Gastrocnemius medialis (tissue), 4 donors: ENCODE measurements at regions not wholly inside any gene's neighbourhood (a gene's known extent, or its start where the extent isn't known, plus 50 kb on each side); places are given as distances from the start of the nearest gene placed in this dataset.

Experiments
- ATAC-seq, 2 donors: fragments of 150-250 bp; one replicate each; pipeline ENCODE4 v1.9.1; 2016
- DNase-seq, 2 donors: peaks; one replicate each; pipeline ENCODE4 v3.0.0-alpha.2; 2019
- H3K27ac ChIP-seq, 4 donors: fragments of 200-600 bp; sonication (generic); 1 replicate in 1 of 4; 2 replicates in 3 of 4; pipeline ENCODE4 v1.5.1; 2016 to 2018; ENCODE audit warnings: mild to moderate bottlenecking in 2 of 4, moderate library complexity in 1 of 4
- H3K27me3 ChIP-seq, 3 donors: fragments of 200-600 bp; sonication (generic) in 2 of 3; 1 replicate in 1 of 3; 2 replicates in 2 of 3; pipeline versions ENCODE4 v1.5.1 to v1.6.0; 2016 to 2019; ENCODE audit warnings: mild to moderate bottlenecking in 1 of 3, moderate library complexity in 1 of 3
- H3K36me3 ChIP-seq, 2 donors: fragments of 200-600 bp; sonication (generic) in 1 of 2; one replicate each; pipeline ENCODE4 v1.5.1; 2017 to 2018
- H3K4me1 ChIP-seq, 2 donors: fragments of 200-600 bp; sonication (generic) in 1 of 2; one replicate each; pipeline ENCODE4 v1.5.1; 2016 to 2017; ENCODE audit warnings: mild to moderate bottlenecking in 2 of 2
- H3K4me3 ChIP-seq, 4 donors: fragments of 200-600 bp; sonication (generic) in 3 of 4; 1 replicate in 1 of 4; 2 replicates in 3 of 4; pipeline ENCODE4 v1.5.1; 2016 to 2019; ENCODE audit warnings: mild to moderate bottlenecking in 2 of 4
- H3K9me3 ChIP-seq, 3 donors: fragments of 200-600 bp; sonication (generic) in 2 of 3; 1 replicate in 1 of 3; 2 replicates in 2 of 3; pipeline ENCODE4 v1.5.1; 2016 to 2019
- CTCF ChIP-seq, 5 experiments: fragments of 450-650 bp in 3 of 5; fragments of 200-600 bp in 2 of 5; sonication (generic) in 2 of 5; IDR thresholded peaks in 4 of 5; conservative IDR thresholded peaks in 1 of 5; 1 replicate in 4 of 5; 2 replicates in 1 of 5; pipeline ENCODE4 v1.5.1; 2016 to 2019; ENCODE audit warnings: antibody characterized with exemption in 5 of 5, mild to moderate bottlenecking in 3 of 5, moderate library complexity in 3 of 5
- POLR2A ChIP-seq, 2 donors: fragments of 450-650 bp; IDR thresholded peaks; one replicate each; pipeline ENCODE4 v1.6.1; 2017; ENCODE audit warnings: antibody characterized with exemption in 2 of 2, mild to moderate bottlenecking in 2 of 2, moderate library complexity in 2 of 2
- in situ Hi-C, 4 donors: fragments of 200-750 bp; cut with MboI; loops; one replicate each; pipeline versions ENCODE4 v1.15.0 to v1.8.0; 2017; ENCODE audit warnings: low sequenced_read_pairs in 4 of 4
- intact Hi-C: fragments of 100-400 bp; cut with DNase I; formaldehyde crosslinking; loops from one replicate; pipeline ENCODE4 v1.15.1; 2023; ENCODE audit warnings: low total_unique reads

DNA sequence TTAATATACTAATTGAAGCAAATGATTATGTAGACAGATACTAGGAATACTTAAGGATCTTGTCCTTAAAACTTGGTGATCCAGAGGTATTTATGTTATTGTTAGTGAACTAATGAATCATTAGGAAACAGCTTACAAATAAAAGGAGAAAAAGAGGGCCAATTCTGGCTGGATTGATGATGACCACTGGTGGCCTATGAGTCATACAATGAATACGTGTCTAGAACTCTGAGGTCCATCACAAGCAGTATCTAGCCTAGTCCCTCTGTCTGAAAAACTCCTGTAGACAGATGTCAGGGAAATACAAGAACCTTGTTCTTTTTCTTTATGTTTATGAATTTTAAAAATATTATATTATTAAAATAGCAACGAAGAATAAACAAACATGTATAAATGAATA lies 51.7 kb upstream of the RTL1 start:
- DNase-seq, result no peak
- H3K27me3 ChIP-seq, result no peaks in the 10 kb centered on the region
- no peak overlapping the region for H3K4me3 ChIP-seq
- in situ Hi-C loops (no loop called here), intact Hi-C loops (no loop called here)
- ATAC-seq, result no peak
- H3K36me3 ChIP-seq, result no peaks in the 10 kb centered on the region
- H3K27ac ChIP-seq, result no peak overlapping the region
- no peak for TF ChIP-seq CTCF (IDR thresholded peaks at IDR 0.05 in 4 of 5, conservative IDR thresholded peaks at IDR 0.05 in 1 of 5)
- no peak for TF ChIP-seq POLR2A (IDR thresholded peaks at IDR 0.05)
- no peaks in the 10 kb centered on the region for H3K4me1 ChIP-seq
- no peaks in the 10 kb centered on the region for H3K9me3 ChIP-seq

DNA sequence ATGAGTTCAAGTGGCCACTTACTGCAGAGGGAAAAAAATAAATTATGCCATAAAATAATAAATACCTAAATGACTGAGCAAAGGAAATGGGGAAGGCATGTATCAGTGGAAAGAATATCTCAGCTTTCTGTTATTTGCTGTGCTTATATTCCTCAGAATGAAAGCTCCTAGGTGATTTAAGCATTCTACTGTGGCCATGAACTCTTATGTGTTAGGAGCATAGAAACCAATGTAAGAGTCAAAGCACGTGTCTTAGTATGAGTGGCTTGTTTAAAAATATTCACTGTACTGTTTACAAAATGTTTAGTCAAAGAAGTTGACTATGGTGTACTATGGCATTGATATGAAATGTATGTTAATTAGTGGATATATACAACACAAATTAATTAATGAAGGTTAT lies 59.0 kb upstream of the RTL1 start:
- Histone ChIP-seq H3K9me3 (no peaks in the 10 kb centered on the region), H3K27me3 (no peaks in the 10 kb centered on the region), H3K4me1 (no peaks in the 10 kb centered on the region), H3K4me3 (no peak overlapping the region), H3K27ac (no peak overlapping the region), H3K36me3 (no peaks in the 10 kb centered on the region)
- DNase-seq (no peak), ATAC-seq (no peak)
- no peak for TF ChIP-seq CTCF (IDR thresholded peaks at IDR 0.05 in 4 of 5, conservative IDR thresholded peaks at IDR 0.05 in 1 of 5)
- TF ChIP-seq POLR2A (IDR thresholded peaks at IDR 0.05), result no peak
- in situ Hi-C loops (no loop called here), intact Hi-C loops (no loop called here)

DNA sequence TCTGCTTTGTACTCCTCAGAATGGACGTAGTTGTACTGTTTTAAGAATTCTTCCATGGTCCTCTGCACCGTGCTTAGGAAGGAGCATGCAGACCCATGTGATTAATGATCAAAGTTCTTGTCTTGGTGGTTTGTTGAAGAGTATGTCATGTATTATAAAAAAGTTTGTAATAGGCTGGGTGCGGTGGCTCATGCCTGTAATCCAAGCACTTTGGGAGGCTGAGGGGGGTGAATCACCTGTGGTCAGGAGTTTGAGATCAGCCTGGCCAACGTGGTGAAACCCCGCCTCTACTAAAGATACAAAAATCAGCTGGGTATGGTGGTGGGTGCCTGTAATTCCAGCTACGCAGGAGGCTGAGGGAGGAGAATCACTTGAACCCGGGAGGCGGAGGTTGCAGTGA lies 61.8 kb upstream of the RTL1 start:
- in situ Hi-C loops, result no loop called here
- Histone ChIP-seq H3K27me3 (no peaks in the 10 kb centered on the region), H3K27ac (no peak overlapping the region), H3K9me3 (no peaks in the 10 kb centered on the region), H3K4me1 (no peaks in the 10 kb centered on the region), H3K36me3 (no peaks in the 10 kb centered on the region), H3K4me3 (no peak overlapping the region)
- no peak for ATAC-seq
- intact Hi-C loops, result no loop called here
- TF ChIP-seq CTCF (IDR thresholded peaks at IDR 0.05 in 4 of 5, conservative IDR thresholded peaks at IDR 0.05 in 1 of 5) (no peak), POLR2A (IDR thresholded peaks at IDR 0.05) (no peak)
- DNase-seq, result no peak

DNA sequence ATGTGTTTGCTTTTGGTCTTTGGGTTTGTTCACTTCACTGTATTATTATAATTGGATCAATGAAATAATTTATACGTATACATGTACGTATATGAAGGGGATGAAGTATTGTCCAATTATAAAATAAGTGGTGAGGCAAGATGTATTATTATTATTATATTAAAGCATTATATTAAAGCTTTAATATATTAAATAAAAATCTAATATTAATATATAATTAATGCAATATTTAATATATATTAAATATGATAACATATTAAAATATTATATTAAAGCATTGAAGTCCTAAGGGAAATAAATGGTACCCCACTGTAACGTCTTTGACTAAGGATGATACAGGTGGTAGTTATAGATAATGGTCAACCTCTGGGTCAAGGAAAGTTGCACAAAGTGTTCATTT lies 63.7 kb upstream of the RTL1 start:
- Histone ChIP-seq H3K27me3 (no peaks in the 10 kb centered on the region), H3K27ac (no peak overlapping the region), H3K36me3 (no peaks in the 10 kb centered on the region), H3K9me3 (no peaks in the 10 kb centered on the region), H3K4me3 (no peak overlapping the region), H3K4me1 (no peaks in the 10 kb centered on the region)
- no peak for DNase-seq
- TF ChIP-seq CTCF (IDR thresholded peaks at IDR 0.05 in 4 of 5, conservative IDR thresholded peaks at IDR 0.05 in 1 of 5) (no peak), POLR2A (IDR thresholded peaks at IDR 0.05) (no peak)
- no peak for ATAC-seq
- intact Hi-C loops, result no loop called here
- in situ Hi-C loops, result no loop called here

DNA sequence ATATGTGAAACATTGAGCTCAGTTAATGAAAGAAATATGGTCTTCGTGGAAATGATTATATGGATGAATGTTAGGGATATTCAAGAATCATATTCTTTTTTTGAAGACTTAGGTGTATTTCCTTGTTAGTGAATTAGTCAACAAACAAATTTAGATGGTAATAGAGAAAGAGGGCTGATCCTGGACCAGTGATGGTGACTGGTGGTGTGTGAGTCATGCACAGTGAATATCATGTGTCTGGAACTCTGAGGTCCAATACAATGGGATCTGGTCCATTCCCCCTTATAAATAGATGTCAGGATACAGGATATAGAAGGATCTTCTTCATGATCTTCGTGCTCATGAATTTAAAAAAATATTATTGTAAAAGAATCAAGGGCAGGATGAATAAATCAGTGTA lies 64.4 kb upstream of the RTL1 start:
- no peaks in the 10 kb centered on the region for H3K9me3 ChIP-seq
- H3K4me3 ChIP-seq, result no peak overlapping the region
- H3K4me1 ChIP-seq, result no peaks in the 10 kb centered on the region
- H3K36me3 ChIP-seq, result no peaks in the 10 kb centered on the region
- DNase-seq (no peak), ATAC-seq (no peak)
- intact Hi-C loops (no loop called here), in situ Hi-C loops (no loop called here)
- no peaks in the 10 kb centered on the region for H3K27me3 ChIP-seq
- TF ChIP-seq POLR2A (IDR thresholded peaks at IDR 0.05), result no peak
- no peak for TF ChIP-seq CTCF (IDR thresholded peaks at IDR 0.05 in 4 of 5, conservative IDR thresholded peaks at IDR 0.05 in 1 of 5)
- no peak overlapping the region for H3K27ac ChIP-seq
